ENCODE measurements at regions not wholly inside any gene's neighbourhood (a gene's known extent, or its start where the extent isn't known, plus 50 kb on each side); places are given as distances from the start of the nearest gene placed in this dataset.

- Mint-ChIP-seq H3K4me1 (no peaks in the 10 kb centered on the region), H3K4me3 (no peak overlapping the region), H3K27ac (no peak overlapping the region), H3K36me3 (no peaks in the 10 kb centered on the region), H3K27me3 (ENCODE audit: low read depth in 3 of 3) (peaks cover 1 to 3% (median 2%) of the 10 kb centered on the region in 3 donors), H3K9me3 (no peaks in the 10 kb centered on the region)
- DNase-seq = no peak
These were observed 55.5 kb upstream of the LNX1 start for GRCh38 chr4:53646795-53647194.

GRCh38 chr4:53645108-53645507, 53.8 kb upstream of the LNX1 start:
- DNase-seq = no peak
- no peaks in the 10 kb centered on the region for H3K36me3 Mint-ChIP-seq
- H3K4me3 Mint-ChIP-seq = no peak overlapping the region
- H3K27me3 Mint-ChIP-seq (ENCODE audit: low read depth in 3 of 3) = peaks cover 0 to 7% (median 3%) of the 10 kb centered on the region in 3 donors
- no peak overlapping the region for H3K27ac Mint-ChIP-seq
- H3K9me3 Mint-ChIP-seq = no peaks in the 10 kb centered on the region
- H3K4me1 Mint-ChIP-seq = no peaks in the 10 kb centered on the region

- no peak for DNase-seq
- peaks cover 0 to 7% (median 3%) of the 10 kb centered on the region in 3 donors for H3K27me3 Mint-ChIP-seq (ENCODE audit: low read depth in 3 of 3)
- H3K4me3 Mint-ChIP-seq = no peak overlapping the region
- H3K4me1 Mint-ChIP-seq = no peaks in the 10 kb centered on the region
- no peaks in the 10 kb centered on the region for H3K36me3 Mint-ChIP-seq
- H3K9me3 Mint-ChIP-seq = no peaks in the 10 kb centered on the region
- H3K27ac Mint-ChIP-seq = no peak overlapping the region
These were observed 53.3 kb upstream of the LNX1 start for GRCh38 chr4:53644607-53645006.
